Osteoblast (primary cell): ENCODE measurements at regions not wholly inside any gene's neighbourhood (a gene's known extent, or its start where the extent isn't known, plus 50 kb on each side); places are given as distances from the start of the nearest gene placed in this dataset.

ENCODE experiments used
- DNase-seq: peaks from one replicate; pipeline ENCODE4 v3.0.0; 2011; ENCODE audit warnings: low spot score, mixed read lengths; ENCODE audit not compliant: insufficient read length; ENCODE audit errors: missing footprints
- H2AFZ ChIP-seq: 2 replicates; pipeline ENCODE4 v1.6.0; 2011; ENCODE audit warnings: mild to moderate bottlenecking, low read length
- H3K27ac ChIP-seq: 2 replicates; pipeline ENCODE4 v1.5.1; 2011; ENCODE audit warnings: mild to moderate bottlenecking, low read depth, low read length, moderate library complexity
- H3K27me3 ChIP-seq: 2 replicates; pipeline ENCODE4 v1.6.0; 2012; ENCODE audit warnings: mild to moderate bottlenecking, control low read depth, inconsistent platforms, low read length, moderate library complexity; ENCODE audit not compliant: insufficient read depth
- H3K36me3 ChIP-seq: 2 replicates; pipeline ENCODE4 v1.5.1; 2011; ENCODE audit warnings: mild to moderate bottlenecking, low read length, control low read depth, moderate library complexity; ENCODE audit not compliant: insufficient read depth
- H3K4me1 ChIP-seq: 2 replicates; pipeline ENCODE4 v1.5.1; 2011; ENCODE audit warnings: mild to moderate bottlenecking, low read length, control low read depth, moderate library complexity; ENCODE audit not compliant: insufficient read depth
- H3K4me2 ChIP-seq: 2 replicates; pipeline ENCODE4 v1.6.0; 2011; ENCODE audit warnings: mild to moderate bottlenecking, low read length; ENCODE audit not compliant: insufficient read depth
- H3K4me3 ChIP-seq: fragments of 200-600 bp; sonication (generic); 3 replicates; pipeline ENCODE4 v1.5.1; 2012; ENCODE audit warnings: mild to moderate bottlenecking, low read length, inconsistent platforms; ENCODE audit not compliant: insufficient read depth
- H3K79me2 ChIP-seq: 2 replicates; pipeline ENCODE4 v1.6.0; 2012; ENCODE audit warnings: mild to moderate bottlenecking, low read length, control low read depth, inconsistent platforms; ENCODE audit not compliant: insufficient read depth
- H3K9me3 ChIP-seq: 2 replicates; pipeline ENCODE4 v1.5.1; 2011; ENCODE audit warnings: low read depth, low read length, control low read depth
- H4K20me1 ChIP-seq: 2 replicates; pipeline ENCODE4 v1.6.0; 2012; ENCODE audit warnings: mild to moderate bottlenecking, low read length, control low read depth; ENCODE audit not compliant: insufficient read depth
- TF ChIP-seq, protein P1 (sequence below): IDR thresholded peaks from 2 replicates; pipeline ENCODE4 v1.5.1; 2011; ENCODE audit warnings: mild to moderate bottlenecking, low read depth, low read length, moderate library complexity; ENCODE audit errors: extremely low read depth

DNA sequence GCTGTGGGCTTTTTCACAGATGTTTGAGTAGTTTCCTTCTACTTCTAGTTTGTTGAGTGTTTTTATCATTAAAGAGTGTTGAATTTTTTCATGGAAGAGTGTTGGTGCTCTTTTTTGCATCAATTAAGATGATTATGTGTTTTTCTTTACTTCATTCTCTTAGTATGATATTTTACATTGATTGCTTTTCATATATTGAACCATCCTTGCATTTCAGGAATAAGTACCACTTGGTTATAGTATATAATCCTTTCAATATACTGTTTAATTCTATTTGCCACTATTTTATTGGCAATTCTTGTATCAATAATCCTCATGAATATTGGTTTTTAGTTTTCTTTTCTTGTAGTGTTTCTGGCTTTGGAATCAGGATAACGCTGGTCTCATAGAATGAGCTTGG lies 113.7 kb upstream of the PRDM1 start:
- Histone ChIP-seq H3K4me1 (no peaks in the 10 kb centered on the region), H3K36me3 (no peaks in the 10 kb centered on the region), H3K9me3 (peaks cover 6% of the 10 kb centered on the region), H4K20me1 (no peaks in the 10 kb centered on the region), H3K4me3 (no peak overlapping the region), H3K4me2 (no peak overlapping the region), H3K27me3 (no peaks in the 10 kb centered on the region), H2AFZ (no peak overlapping the region), H3K79me2 (no peaks in the 10 kb centered on the region), H3K27ac (no peak overlapping the region)
- no peak for DNase-seq
- TF ChIP-seq, protein P1, sequence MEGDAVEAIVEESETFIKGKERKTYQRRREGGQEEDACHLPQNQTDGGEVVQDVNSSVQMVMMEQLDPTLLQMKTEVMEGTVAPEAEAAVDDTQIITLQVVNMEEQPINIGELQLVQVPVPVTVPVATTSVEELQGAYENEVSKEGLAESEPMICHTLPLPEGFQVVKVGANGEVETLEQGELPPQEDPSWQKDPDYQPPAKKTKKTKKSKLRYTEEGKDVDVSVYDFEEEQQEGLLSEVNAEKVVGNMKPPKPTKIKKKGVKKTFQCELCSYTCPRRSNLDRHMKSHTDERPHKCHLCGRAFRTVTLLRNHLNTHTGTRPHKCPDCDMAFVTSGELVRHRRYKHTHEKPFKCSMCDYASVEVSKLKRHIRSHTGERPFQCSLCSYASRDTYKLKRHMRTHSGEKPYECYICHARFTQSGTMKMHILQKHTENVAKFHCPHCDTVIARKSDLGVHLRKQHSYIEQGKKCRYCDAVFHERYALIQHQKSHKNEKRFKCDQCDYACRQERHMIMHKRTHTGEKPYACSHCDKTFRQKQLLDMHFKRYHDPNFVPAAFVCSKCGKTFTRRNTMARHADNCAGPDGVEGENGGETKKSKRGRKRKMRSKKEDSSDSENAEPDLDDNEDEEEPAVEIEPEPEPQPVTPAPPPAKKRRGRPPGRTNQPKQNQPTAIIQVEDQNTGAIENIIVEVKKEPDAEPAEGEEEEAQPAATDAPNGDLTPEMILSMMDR: no peak

DNA sequence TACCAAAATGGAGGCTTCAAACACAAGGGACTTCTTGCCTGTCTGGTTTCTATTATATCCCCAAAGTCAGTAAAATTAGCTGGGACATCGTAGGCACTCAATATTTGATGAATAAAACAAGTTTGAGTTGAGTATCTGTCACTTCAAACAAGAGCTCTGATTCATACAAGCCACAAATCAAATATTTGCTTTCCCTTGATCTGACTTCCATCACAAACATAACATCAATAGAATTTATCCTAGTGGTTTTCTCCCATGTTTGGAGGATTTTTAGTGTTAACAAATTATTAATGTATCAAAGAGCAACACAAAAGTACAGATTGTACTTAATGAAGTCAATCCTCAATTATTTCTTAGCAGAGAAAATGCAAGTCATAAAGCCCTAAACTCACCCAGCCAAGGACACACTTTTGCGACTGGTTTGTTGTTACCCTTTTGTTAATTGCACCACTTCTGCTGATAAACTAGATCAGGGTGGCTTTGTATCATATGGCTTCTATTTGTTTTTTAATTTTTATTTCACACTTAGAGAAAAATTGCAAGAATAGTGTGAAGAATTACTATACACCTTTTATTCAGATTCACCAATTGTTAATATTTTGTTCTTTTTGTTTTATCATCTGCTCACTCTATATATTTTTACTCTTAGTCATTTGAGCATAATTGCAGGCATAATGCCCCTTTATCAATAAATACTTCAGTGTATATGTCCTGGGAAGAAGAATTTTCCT lies 117.4 kb upstream of the PRDM1 start:
- Histone ChIP-seq H2AFZ (no peak overlapping the region), H3K36me3 (no peaks in the 10 kb centered on the region), H3K4me2 (no peak overlapping the region), H3K4me1 (no peaks in the 10 kb centered on the region), H3K27ac (no peak overlapping the region), H3K4me3 (no peak overlapping the region), H3K9me3 (peaks cover 6% of the 10 kb centered on the region), H3K79me2 (no peaks in the 10 kb centered on the region), H4K20me1 (no peaks in the 10 kb centered on the region), H3K27me3 (no peaks in the 10 kb centered on the region)
- no peak for DNase-seq
- TF ChIP-seq, protein P1: no peak

DNA sequence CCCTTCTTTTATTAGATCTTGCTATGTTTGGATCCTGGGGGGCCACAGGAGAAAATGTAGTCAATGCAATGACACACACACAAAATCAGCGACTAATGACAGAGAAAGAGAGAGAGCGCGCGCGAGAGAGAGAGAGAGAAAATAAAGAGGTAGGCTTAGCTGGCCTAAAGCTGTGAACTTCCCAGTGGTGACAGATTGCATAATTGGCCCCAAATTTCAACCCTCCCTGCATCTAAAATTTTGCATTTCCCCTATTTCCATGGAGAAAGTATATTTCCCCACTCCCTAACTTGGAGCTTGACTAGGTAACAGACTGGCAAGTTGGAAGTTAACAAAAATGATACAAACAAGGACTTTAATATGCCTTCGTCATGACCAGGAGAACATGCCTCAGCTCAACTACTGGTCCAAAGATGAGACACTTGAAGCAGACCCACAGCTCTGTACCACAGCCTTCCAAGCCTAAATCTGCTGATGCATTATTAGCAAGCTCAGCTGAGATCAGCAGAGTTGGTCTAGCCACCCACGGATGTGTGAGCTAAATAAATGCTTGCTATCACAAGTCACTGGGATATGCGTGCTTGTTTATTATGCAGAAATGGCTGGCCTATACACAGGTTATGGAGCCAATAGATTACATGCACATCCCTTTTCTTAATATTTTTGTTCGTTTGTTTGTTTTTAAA lies 118.1 kb upstream of the PRDM1 start:
- Histone ChIP-seq H3K4me1 (no peaks in the 10 kb centered on the region), H3K9me3 (peaks cover 5% of the 10 kb centered on the region), H3K27ac (no peak overlapping the region), H3K27me3 (no peaks in the 10 kb centered on the region), H2AFZ (no peak overlapping the region), H3K36me3 (no peaks in the 10 kb centered on the region), H3K79me2 (no peaks in the 10 kb centered on the region), H3K4me3 (no peak overlapping the region), H3K4me2 (no peak overlapping the region), H4K20me1 (no peaks in the 10 kb centered on the region)
- DNase-seq: no peak
- TF ChIP-seq, protein P1: no peak

DNA sequence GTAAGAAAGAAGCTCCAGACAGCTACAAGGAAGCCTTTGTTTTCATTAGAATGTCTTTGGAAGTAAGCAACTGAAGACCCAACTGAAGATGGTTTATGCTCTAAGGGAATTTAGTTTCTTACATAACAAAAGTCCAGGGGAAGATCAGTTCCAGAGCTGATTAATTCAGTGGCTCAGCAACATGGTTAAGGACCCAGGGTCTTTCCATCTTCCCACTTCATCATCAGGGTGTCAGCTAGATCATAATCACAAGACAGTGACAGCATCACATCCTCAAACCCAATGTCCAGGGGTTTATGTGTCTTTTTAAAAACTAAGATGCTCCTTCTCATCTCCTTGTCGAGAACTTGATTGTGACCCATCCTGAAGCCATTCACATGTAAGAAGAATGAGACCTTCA lies 119.7 kb upstream of the PRDM1 start:
- Histone ChIP-seq H3K4me1 (no peaks in the 10 kb centered on the region), H4K20me1 (no peaks in the 10 kb centered on the region), H3K4me2 (no peak overlapping the region), H3K27ac (no peak overlapping the region), H3K9me3 (no peaks in the 10 kb centered on the region), H2AFZ (no peak overlapping the region), H3K79me2 (no peaks in the 10 kb centered on the region), H3K36me3 (no peaks in the 10 kb centered on the region), H3K4me3 (no peak overlapping the region), H3K27me3 (no peaks in the 10 kb centered on the region)
- no peak for DNase-seq
- TF ChIP-seq, protein P1: no peak
